OCI-LY7 (cell line): ENCODE measurements at regions not wholly inside any gene's neighbourhood (a gene's known extent, or its start where the extent isn't known, plus 50 kb on each side); places are given as distances from the start of the nearest gene placed in this dataset.

ENCODE experiments used
- BruUV-seq: library from RNA; stranded (reverse); fragments of 400-500 nt; replicated peaks from 2 replicates; lab custom pipeline; 2021; lab: Mats Ljungman, UMichigan
- CTCF ChIA-PET: fragments of 300-600 bp; sonication (Branson Sonifier 250); formaldehyde crosslinking; loops from one replicate; lab custom pipeline; 2022; ENCODE audit warnings: antibody characterized with exemption; ENCODE audit not compliant: unreplicated experiment; lab: Charles Lee
- POLR2A ChIA-PET: fragments of 300-600 bp; sonication (Branson Sonifier 250); formaldehyde crosslinking; loops from one replicate; lab custom pipeline; 2022; ENCODE audit warnings: antibody characterized with exemption; lab: Charles Lee
- DNase-seq: peaks from one replicate; pipeline ENCODE4 v3.0.0-alpha.2; 2015; ENCODE audit warnings: low spot score
- H2AFZ ChIP-seq: fragments of 200-600 bp; sonication (generic), shearing (Covaris generic); 2 replicates; pipeline ENCODE4 v1.6.1; 2014; ENCODE audit warnings: mild to moderate bottlenecking, antibody characterized with exemption, low read length, moderate library complexity
- H3K27ac ChIP-seq: fragments of 200-600 bp; sonication (generic); 2 replicates; pipeline ENCODE4 v1.5.1; 2014; ENCODE audit warnings: mixed run types, low read depth, mild to moderate bottlenecking, moderate library complexity, low read length, inconsistent platforms; ENCODE audit not compliant: poor library complexity, severe bottlenecking
- H3K36me3 ChIP-seq: fragments of 200-600 bp; sonication (generic); 2 replicates; pipeline ENCODE4 v1.6.1; 2014; ENCODE audit warnings: mild to moderate bottlenecking, antibody characterized with exemption, low read length, moderate library complexity, mixed read lengths; ENCODE audit not compliant: insufficient read depth
- H3K4me1 ChIP-seq: fragments of 200-600 bp; sonication (generic); 2 replicates; pipeline ENCODE4 v1.5.1; 2014; ENCODE audit warnings: mild to moderate bottlenecking, low read length; ENCODE audit not compliant: insufficient read depth, poor library complexity, severe bottlenecking
- H3K4me2 ChIP-seq: fragments of 200-600 bp; sonication (generic); 2 replicates; pipeline ENCODE4 v1.6.1; 2014; ENCODE audit warnings: mild to moderate bottlenecking, low read length
- H3K4me3 ChIP-seq: fragments of 200-600 bp; sonication (generic); 2 replicates; pipeline ENCODE4 v1.5.1; 2014; ENCODE audit warnings: mild to moderate bottlenecking, low read depth, low read length; ENCODE audit not compliant: poor library complexity, severe bottlenecking
- H3K79me2 ChIP-seq: fragments of 200-600 bp; sonication (generic); 2 replicates; pipeline ENCODE4 v1.6.1; 2016; ENCODE audit warnings: low read depth, mild to moderate bottlenecking, low read length, moderate library complexity, mixed read lengths; ENCODE audit not compliant: insufficient read depth
- H3K9me2 ChIP-seq: fragments of 200-600 bp; sonication (generic); 2 replicates; pipeline ENCODE4 v1.6.1; 2016; ENCODE audit warnings: mild to moderate bottlenecking, low read length, mixed read lengths; ENCODE audit not compliant: insufficient read depth
- H3K9me3 ChIP-seq: fragments of 200-600 bp; sonication (generic); 2 replicates; pipeline ENCODE4 v1.6.1; 2014; ENCODE audit warnings: mild to moderate bottlenecking, mixed run types, low read length, mixed read lengths
- H4K20me1 ChIP-seq: fragments of 200-600 bp; sonication (generic); 2 replicates; pipeline ENCODE4 v1.6.1; 2014; ENCODE audit warnings: mild to moderate bottlenecking, antibody characterized with exemption, low read length, moderate library complexity, mixed read lengths; ENCODE audit not compliant: insufficient read depth
- EZH2phosphoT487 ChIP-seq: fragments of 200-600 bp; sonication (generic); IDR thresholded peaks from 2 replicates; pipeline ENCODE4 v1.6.1; 2018; ENCODE audit warnings: low read depth, borderline replicate concordance, mild to moderate bottlenecking, mixed run types, antibody characterized with exemption, low read length, moderate library complexity, mixed read lengths
- intact Hi-C: fragments of 100-400 bp; cut with micrococcal nuclease; formaldehyde crosslinking; loops from one replicate; pipeline ENCODE4 v1.10.0; 2022; ENCODE audit not compliant: unreplicated experiment
- TF ChIP-seq, protein P1 (sequence below): fragments of 200-600 bp; sonication (generic); conservative IDR thresholded peaks from 2 replicates; pipeline ENCODE4 v1.5.1; 2014; ENCODE audit warnings: mild to moderate bottlenecking, antibody characterized with exemption, low read length, moderate library complexity, mixed read lengths

DNA sequence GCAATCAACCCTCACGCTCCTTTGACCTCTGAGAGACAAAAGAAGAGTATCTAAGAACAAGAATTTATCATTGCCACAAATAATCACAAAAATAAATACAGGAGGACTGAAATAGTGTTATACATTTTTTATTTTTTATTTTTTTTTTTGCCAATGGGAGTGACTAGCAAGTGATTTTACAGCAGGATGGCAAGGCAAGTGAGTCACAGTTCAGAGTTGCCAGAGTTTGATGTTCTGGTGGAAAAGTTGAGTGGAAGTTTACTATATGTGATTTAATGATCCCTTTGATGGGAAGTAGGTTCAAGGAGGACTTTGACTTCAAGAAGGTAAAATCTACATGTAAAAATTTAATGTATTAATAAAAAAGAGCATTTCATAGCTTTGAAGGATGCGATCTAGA lies 2691.4 kb downstream of the PCDH9 start:
- POLR2A ChIA-PET: no interaction called here
- Histone ChIP-seq H3K4me2 (no peak overlapping the region), H3K27ac (no peak overlapping the region), H4K20me1 (no peaks in the 10 kb centered on the region), H3K79me2 (no peaks in the 10 kb centered on the region), H2AFZ (no peak overlapping the region), H3K4me1 (no peaks in the 10 kb centered on the region), H3K9me2 (no peaks in the 10 kb centered on the region), H3K9me3 (no peaks in the 10 kb centered on the region), H3K36me3 (no peaks in the 10 kb centered on the region), H3K4me3 (no peak overlapping the region)
- CTCF ChIA-PET: no interaction called here
- no TSS peak for BruUV-seq
- TF ChIP-seq EZH2phosphoT487: no peak
- TF ChIP-seq, protein P1, sequence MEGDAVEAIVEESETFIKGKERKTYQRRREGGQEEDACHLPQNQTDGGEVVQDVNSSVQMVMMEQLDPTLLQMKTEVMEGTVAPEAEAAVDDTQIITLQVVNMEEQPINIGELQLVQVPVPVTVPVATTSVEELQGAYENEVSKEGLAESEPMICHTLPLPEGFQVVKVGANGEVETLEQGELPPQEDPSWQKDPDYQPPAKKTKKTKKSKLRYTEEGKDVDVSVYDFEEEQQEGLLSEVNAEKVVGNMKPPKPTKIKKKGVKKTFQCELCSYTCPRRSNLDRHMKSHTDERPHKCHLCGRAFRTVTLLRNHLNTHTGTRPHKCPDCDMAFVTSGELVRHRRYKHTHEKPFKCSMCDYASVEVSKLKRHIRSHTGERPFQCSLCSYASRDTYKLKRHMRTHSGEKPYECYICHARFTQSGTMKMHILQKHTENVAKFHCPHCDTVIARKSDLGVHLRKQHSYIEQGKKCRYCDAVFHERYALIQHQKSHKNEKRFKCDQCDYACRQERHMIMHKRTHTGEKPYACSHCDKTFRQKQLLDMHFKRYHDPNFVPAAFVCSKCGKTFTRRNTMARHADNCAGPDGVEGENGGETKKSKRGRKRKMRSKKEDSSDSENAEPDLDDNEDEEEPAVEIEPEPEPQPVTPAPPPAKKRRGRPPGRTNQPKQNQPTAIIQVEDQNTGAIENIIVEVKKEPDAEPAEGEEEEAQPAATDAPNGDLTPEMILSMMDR: no peak
- intact Hi-C loops: no loop called here
- no peak for DNase-seq

DNA sequence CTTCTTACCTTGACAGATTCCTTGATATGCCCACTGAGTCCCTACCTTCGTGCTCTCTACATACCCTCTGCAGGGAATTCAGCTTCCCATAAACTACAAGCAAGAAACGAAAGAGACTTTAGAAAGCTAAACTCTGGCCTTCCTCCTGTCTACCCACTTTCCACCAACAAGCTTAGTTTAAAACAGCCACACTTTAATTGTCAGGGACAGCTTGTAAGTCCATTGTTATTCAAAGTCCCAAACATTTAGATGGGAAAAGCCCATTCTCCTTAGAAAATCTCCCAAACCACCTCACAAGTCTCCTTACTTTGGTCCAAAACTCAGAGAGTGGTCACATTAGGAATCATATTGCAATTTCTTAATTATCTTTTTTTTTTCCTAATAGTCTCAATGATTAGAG lies 2695.8 kb downstream of the PCDH9 start:
- TF ChIP-seq, protein P1: no peak
- TF ChIP-seq EZH2phosphoT487: no peak
- Histone ChIP-seq H3K4me3 (no peak overlapping the region), H3K9me3 (no peaks in the 10 kb centered on the region), H3K79me2 (no peaks in the 10 kb centered on the region), H3K9me2 (no peaks in the 10 kb centered on the region), H3K4me1 (no peaks in the 10 kb centered on the region), H3K4me2 (no peak overlapping the region), H2AFZ (no peak overlapping the region), H4K20me1 (no peaks in the 10 kb centered on the region), H3K27ac (no peak overlapping the region), H3K36me3 (no peaks in the 10 kb centered on the region)
- BruUV-seq: no TSS peak
- CTCF ChIA-PET: no interaction called here
- intact Hi-C loops: no loop called here
- DNase-seq: no peak
- POLR2A ChIA-PET: interaction anchor here (0.6 kb wide), 1 partner anchor 554 kb away, joined by 3 read pairs; no protein-coding TSS in a partner anchor

DNA sequence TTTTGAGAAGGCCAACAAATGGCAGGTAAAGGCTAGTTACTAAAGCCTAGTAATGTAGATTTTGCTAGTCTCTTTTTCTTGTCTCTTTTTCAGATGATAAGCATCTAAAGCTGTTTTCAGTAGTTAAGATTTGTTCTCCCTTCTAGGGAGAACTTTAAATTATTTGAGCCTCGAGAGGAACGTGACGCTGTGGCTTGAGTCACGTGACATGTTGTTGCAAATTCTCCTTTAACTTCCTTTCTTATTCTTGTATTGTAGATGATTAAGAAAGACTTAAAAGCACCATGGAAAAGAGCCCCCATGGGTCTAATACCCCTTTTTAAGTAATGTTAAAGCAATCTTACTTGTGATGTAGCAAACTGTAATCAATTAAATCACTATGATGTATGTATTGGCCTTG lies 2698.7 kb downstream of the PCDH9 start:
- H3K4me2 ChIP-seq: no peak overlapping the region
- BruUV-seq: no TSS peak
- no peaks in the 10 kb centered on the region for H3K9me3 ChIP-seq
- POLR2A ChIA-PET: no interaction called here
- intact Hi-C loops: no loop called here
- no peak overlapping the region for H3K4me3 ChIP-seq
- no peaks in the 10 kb centered on the region for H3K36me3 ChIP-seq
- no peak for TF ChIP-seq EZH2phosphoT487
- TF ChIP-seq, protein P1: no peak
- no peak overlapping the region for H2AFZ ChIP-seq
- H3K27ac ChIP-seq: no peak overlapping the region
- no peaks in the 10 kb centered on the region for H4K20me1 ChIP-seq
- CTCF ChIA-PET: no interaction called here
- DNase-seq: no peak
- H3K4me1 ChIP-seq: no peaks in the 10 kb centered on the region
- no peaks in the 10 kb centered on the region for H3K9me2 ChIP-seq
- H3K79me2 ChIP-seq: no peaks in the 10 kb centered on the region
